Activated CD4-positive, alpha-beta memory T cell treated with anti-CD3 and anti-CD28 coated beads, Interleukin-2, amount 10 ng/mL, durations not matched to agents 7 days and 5 days (primary cell): ENCODE measurements at regions not wholly inside any gene's neighbourhood (a gene's known extent, or its start where the extent isn't known, plus 50 kb on each side); places are given as distances from the start of the nearest gene placed in this dataset.
A peak's percentile ranks its signal among the peaks of the same experiment; 100 is the strongest.
"Not testable (repeated sequence)": the region's sequence is repeated elsewhere in the genome, so short reads cannot be mapped to it uniquely, and the experiment has no call there.

Experiments
- CTCF ChIA-PET: fragments of 350-600 bp; sonication (Branson Sonifier 250); formaldehyde crosslinking; loops from one replicate; lab custom pipeline; 2021; ENCODE audit warnings: antibody characterized with exemption, inconsistent platforms; lab: Charles Lee
- POLR2A ChIA-PET: fragments of 350-600 bp; sonication (Branson Sonifier 250); formaldehyde crosslinking; loops from one replicate; lab custom pipeline; 2021; ENCODE audit warnings: antibody characterized with exemption; lab: Charles Lee
- DNase-seq: peaks from one replicate; pipeline ENCODE4 v3.0.0-alpha.2; 2020
- H3K27ac Mint-ChIP-seq: one replicate; pipeline ENCODE4 v1.8.0; 2021; ENCODE audit warnings: mild to moderate bottlenecking, mixed read lengths
- H3K27me3 Mint-ChIP-seq: one replicate; pipeline ENCODE4 v1.8.0; 2021; ENCODE audit warnings: mixed read lengths
- H3K36me3 Mint-ChIP-seq: one replicate; pipeline ENCODE4 v1.8.0; 2021; ENCODE audit warnings: low read depth, mixed read lengths
- H3K4me1 Mint-ChIP-seq: one replicate; pipeline ENCODE4 v1.8.0; 2021; ENCODE audit warnings: mixed read lengths
- H3K4me3 Mint-ChIP-seq: one replicate; pipeline ENCODE4 v1.8.0; 2021; ENCODE audit warnings: mild to moderate bottlenecking, mixed read lengths
- H3K9me3 Mint-ChIP-seq: one replicate; pipeline ENCODE4 v1.8.0; 2021; ENCODE audit warnings: mixed read lengths

DNA sequence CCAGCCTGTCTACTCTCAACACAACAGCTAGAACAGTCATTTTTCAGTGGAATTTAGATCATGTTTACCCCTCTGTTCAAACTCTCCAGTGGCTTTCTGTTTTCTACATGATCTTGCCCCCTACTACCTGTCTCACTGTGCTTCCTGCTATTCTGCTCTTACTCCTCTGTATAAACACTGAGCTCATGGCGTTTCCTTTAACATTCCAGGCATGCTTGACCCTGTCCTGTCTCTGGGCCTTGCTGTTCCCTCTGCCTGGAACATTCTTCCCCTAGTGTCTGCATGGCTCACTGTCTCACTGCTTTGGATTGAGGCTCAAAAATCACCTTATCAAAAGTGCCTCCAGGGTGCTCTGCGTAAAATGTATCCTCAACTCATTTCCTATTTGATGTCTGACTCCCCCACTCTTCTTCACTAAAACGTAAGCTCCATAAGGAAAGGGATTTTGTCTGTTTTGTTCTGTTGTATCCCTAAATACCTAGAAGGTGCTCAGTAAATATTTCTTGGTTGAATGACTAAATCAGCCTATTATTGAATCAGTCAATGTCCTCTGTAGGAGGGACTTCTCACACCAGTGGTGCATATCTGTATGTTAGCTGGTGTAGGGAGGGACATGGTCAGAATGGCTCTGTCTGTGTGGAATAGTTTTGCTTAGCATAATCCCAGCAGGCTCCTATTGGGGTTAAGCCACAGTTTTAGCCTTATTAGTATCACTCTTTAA is 78.0 kb upstream of the VKORC1L1 start:
- DNase-seq, H3K4me3 Mint-ChIP-seq, H3K36me3 Mint-ChIP-seq, H3K27ac Mint-ChIP-seq, H3K9me3 Mint-ChIP-seq, H3K27me3 Mint-ChIP-seq, POLR2A ChIA-PET: not testable (repeated sequence)
- CTCF ChIA-PET, result interaction anchor here (0.6 kb wide), 1 partner anchor 202 kb away, joined by 3 read pairs; no protein-coding TSS in a partner anchor
- peaks cover 33% of the 10 kb centered on the region for H3K4me1 Mint-ChIP-seq

- H3K4me3 Mint-ChIP-seq, H3K36me3 Mint-ChIP-seq, H3K27ac Mint-ChIP-seq, H3K9me3 Mint-ChIP-seq, DNase-seq, CTCF ChIA-PET, POLR2A ChIA-PET, H3K27me3 Mint-ChIP-seq: not testable (repeated sequence)
- peaks cover 37% of the 10 kb centered on the region for H3K4me1 Mint-ChIP-seq
Observed at GRCh38 chr7:65795392-65795716, 77.5 kb upstream of the VKORC1L1 start.

DNA sequence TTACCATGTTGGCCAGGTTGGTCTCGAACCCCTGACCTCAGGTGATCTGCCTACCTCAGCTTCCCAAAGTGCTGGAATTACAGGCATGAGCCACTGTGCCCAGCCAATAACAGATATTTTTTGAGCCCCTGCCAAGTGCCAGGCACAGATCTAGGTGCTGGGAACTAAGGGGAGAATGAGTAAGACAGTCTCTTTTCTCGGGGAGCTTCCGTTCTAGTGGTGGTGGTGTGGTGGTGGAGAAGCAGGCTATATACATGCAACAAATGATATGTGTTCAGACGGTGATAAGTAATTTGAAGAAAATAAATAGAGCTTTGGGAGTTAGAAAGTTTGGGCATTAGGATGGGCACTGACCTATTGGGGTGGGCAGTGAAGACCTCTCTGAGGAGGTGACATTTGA is 76.7 kb upstream of the VKORC1L1 start:
- Mint-ChIP-seq H3K4me1 (peaks cover 37% of the 10 kb centered on the region), H3K36me3 (peaks cover 7% of the 10 kb centered on the region), H3K9me3 (peaks cover 7% of the 10 kb centered on the region), H3K27me3 (peaks cover 1% of the 10 kb centered on the region), H3K4me3 (no peak overlapping the region), H3K27ac (peak overlapping the region; percentile 37)
- CTCF ChIA-PET, result no interaction called here
- no peak for DNase-seq
- POLR2A ChIA-PET, result interaction anchor here (0.7 kb wide), 1 partner anchor 46 kb away, joined by 3 read pairs; no protein-coding TSS in a partner anchor

- not testable (repeated sequence) for H3K27ac Mint-ChIP-seq
Observed at GRCh38 chr7:65797086-65797485, 75.8 kb upstream of the VKORC1L1 start.

GRCh38 chr7:65797566-65797965 is 75.3 kb upstream of the VKORC1L1 start:
- H3K27me3 Mint-ChIP-seq, POLR2A ChIA-PET, H3K36me3 Mint-ChIP-seq, DNase-seq, CTCF ChIA-PET, H3K27ac Mint-ChIP-seq, H3K4me3 Mint-ChIP-seq, H3K9me3 Mint-ChIP-seq: not testable (repeated sequence)
- peaks cover 37% of the 10 kb centered on the region for H3K4me1 Mint-ChIP-seq

More at GRCh38 chr7:65797086-65797485, 75.8 kb upstream of the VKORC1L1 start:
- H3K4me3 Mint-ChIP-seq, POLR2A ChIA-PET, CTCF ChIA-PET, H3K36me3 Mint-ChIP-seq, H3K9me3 Mint-ChIP-seq, DNase-seq, H3K27me3 Mint-ChIP-seq: not testable (repeated sequence)
- H3K4me1 Mint-ChIP-seq, result peaks cover 37% of the 10 kb centered on the region

GRCh38 chr7:65798111-65799075 is 74.5 kb upstream of the VKORC1L1 start:
- Mint-ChIP-seq H3K4me3 (peak overlapping the region; percentile 51), H3K4me1 (peaks cover 37% of the 10 kb centered on the region), H3K9me3 (peaks cover 7% of the 10 kb centered on the region), H3K27ac (peak overlapping the region; percentile 92), H3K27me3 (no peaks in the 10 kb centered on the region), H3K36me3 (peaks cover 7% of the 10 kb centered on the region)
- POLR2A ChIA-PET, result interaction anchor here (0.6 to 1.2 kb wide), 2 partner anchors 183 to 382 kb away, joined by 3 read pairs; partner anchors contain the start of gene GUSB
- CTCF ChIA-PET, result no interaction called here
- peak; percentile 41 for DNase-seq

- H3K4me1 Mint-ChIP-seq, result peaks cover 37% of the 10 kb centered on the region
- POLR2A ChIA-PET, CTCF ChIA-PET, DNase-seq, H3K36me3 Mint-ChIP-seq, H3K27me3 Mint-ChIP-seq, H3K9me3 Mint-ChIP-seq, H3K27ac Mint-ChIP-seq, H3K4me3 Mint-ChIP-seq: not testable (repeated sequence)
Observed at GRCh38 chr7:65800191-65800590, 72.7 kb upstream of the VKORC1L1 start.

DNA sequence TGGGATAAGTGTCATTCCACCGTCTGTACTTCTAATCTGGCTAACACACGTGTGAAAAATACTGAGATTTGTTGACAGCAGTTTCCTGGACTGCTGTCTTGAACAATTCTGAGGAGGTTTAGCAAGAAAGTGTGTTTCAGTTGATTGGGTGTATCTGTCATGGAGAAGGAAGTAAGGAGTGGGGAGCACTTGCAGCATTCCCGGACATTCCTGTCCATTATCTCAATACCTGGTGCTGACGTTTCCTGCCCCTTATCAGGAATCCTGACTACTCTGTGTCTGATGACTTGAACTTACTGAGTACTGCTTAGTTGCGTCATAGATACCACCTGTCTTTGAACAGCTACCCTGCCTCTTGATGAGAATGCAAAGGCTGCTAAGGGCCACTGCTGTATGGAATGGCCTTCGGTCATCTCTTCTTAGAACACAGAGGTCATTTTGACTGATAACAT is 72.0 kb upstream of the VKORC1L1 start:
- DNase-seq, result no peak
- H3K4me1 Mint-ChIP-seq, result peaks cover 37% of the 10 kb centered on the region
- H3K9me3 Mint-ChIP-seq, result peaks cover 7% of the 10 kb centered on the region
- ChIA-PET CTCF (no interaction called here), POLR2A (no interaction called here)
- no peak overlapping the region for H3K4me3 Mint-ChIP-seq
- H3K27me3 Mint-ChIP-seq, result no peaks in the 10 kb centered on the region
- H3K27ac Mint-ChIP-seq, result no peak overlapping the region
- peaks cover 7% of the 10 kb centered on the region for H3K36me3 Mint-ChIP-seq

DNA sequence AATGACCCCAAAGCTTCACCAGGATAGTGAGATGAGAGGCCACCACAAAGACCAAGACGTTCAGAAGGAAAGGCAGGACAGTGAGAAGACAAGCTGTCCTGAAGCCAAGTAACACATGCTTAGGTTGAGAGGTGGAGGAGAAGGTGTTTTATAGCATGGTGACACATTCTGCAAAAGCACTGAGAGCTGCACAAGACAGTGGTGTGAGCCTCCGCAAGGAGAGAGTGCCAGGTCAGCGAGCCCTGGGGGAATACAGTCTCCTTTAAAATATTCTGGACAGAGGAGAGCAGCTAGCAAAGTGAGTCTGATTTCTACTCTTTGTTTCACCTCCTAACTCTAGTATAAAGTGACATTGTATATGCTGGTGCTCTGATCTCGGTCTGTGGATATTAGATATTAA is 68.0 kb upstream of the VKORC1L1 start:
- no peak for DNase-seq
- peaks cover 4% of the 10 kb centered on the region for H3K9me3 Mint-ChIP-seq
- peaks cover 10% of the 10 kb centered on the region for H3K4me1 Mint-ChIP-seq
- no peak overlapping the region for H3K4me3 Mint-ChIP-seq
- H3K36me3 Mint-ChIP-seq, result peaks cover 4% of the 10 kb centered on the region
- H3K27me3 Mint-ChIP-seq, result no peaks in the 10 kb centered on the region
- ChIA-PET POLR2A (no interaction called here), CTCF (no interaction called here)
- H3K27ac Mint-ChIP-seq, result no peak overlapping the region

GRCh38 chr7:65807067-65807466 is 65.8 kb upstream of the VKORC1L1 start:
- POLR2A ChIA-PET, H3K27me3 Mint-ChIP-seq, H3K4me3 Mint-ChIP-seq, H3K36me3 Mint-ChIP-seq, H3K4me1 Mint-ChIP-seq, CTCF ChIA-PET, DNase-seq, H3K9me3 Mint-ChIP-seq, H3K27ac Mint-ChIP-seq: not testable (repeated sequence)

DNA sequence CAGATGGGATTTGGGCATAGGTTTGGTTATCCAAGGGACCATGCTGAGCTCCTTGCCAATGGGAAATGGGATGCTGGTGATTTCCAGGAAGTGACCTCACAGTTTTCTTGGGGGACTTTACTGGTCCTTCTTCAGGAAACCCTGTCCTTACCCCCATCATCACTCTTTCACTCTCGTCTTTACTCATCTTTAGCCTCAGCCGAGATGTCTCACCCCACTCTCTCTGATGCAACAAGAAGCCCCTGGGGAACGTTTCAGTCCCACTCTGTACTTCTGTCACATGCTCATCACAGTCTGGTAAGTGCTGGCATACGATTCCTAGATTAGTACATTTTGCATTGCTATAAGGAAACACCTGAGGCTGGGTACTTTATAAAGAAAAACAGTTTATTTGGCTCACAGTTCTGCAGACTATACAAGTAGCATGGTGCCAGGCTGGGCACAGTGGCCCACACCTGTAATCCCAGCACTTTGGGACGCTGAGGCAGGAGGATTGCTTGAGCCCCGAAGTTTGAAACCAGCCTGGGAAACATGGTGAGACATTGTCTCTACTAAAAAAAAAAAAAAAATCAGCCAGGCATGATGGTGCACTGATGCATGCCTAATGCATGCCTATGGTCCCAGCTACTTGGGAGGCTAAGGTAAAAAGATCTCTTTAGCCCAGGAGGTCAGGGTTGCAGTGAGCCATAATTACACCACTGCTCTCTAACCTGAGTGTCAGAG is 63.5 kb upstream of the VKORC1L1 start:
- POLR2A ChIA-PET, result no interaction called here

GRCh38 chr7:65809982-65810288 is 62.9 kb upstream of the VKORC1L1 start:
- ChIA-PET CTCF (no interaction called here), POLR2A (no interaction called here)
- Mint-ChIP-seq H3K9me3 (peaks cover 4% of the 10 kb centered on the region), H3K36me3 (peaks cover 4% of the 10 kb centered on the region), H3K4me3 (no peak overlapping the region), H3K4me1 (peaks cover 8% of the 10 kb centered on the region), H3K27me3 (no peaks in the 10 kb centered on the region), H3K27ac (no peak overlapping the region)
- DNase-seq, result no peak

More for the DNA sequence above, 63.5 kb upstream of the VKORC1L1 start:
- Mint-ChIP-seq H3K27ac (no peak overlapping the region), H3K27me3 (no peaks in the 10 kb centered on the region), H3K4me3 (no peak overlapping the region), H3K4me1 (peaks cover 8% of the 10 kb centered on the region), H3K36me3 (peaks cover 4% of the 10 kb centered on the region), H3K9me3 (peaks cover 4% of the 10 kb centered on the region)
- CTCF ChIA-PET, result interaction anchor here (0.7 kb wide), 1 partner anchor 171 kb away, joined by 3 read pairs; no protein-coding TSS in a partner anchor
- DNase-seq, result no peak

GRCh38 chr7:65812281-65812680 is 60.6 kb upstream of the VKORC1L1 start:
- CTCF ChIA-PET, result no interaction called here
- no peak for DNase-seq
- POLR2A ChIA-PET, result no interaction called here
- Mint-ChIP-seq H3K27ac (no peak overlapping the region), H3K9me3 (peaks cover 4% of the 10 kb centered on the region), H3K36me3 (peaks cover 4% of the 10 kb centered on the region), H3K27me3 (no peaks in the 10 kb centered on the region), H3K4me1 (peaks cover 8% of the 10 kb centered on the region), H3K4me3 (no peak overlapping the region)
